ENCODE measurements at regions not wholly inside any gene's neighbourhood (a gene's known extent, or its start where the extent isn't known, plus 50 kb on each side); places are given as distances from the start of the nearest gene placed in this dataset.

- no peak for DNase-seq
- Mint-ChIP-seq H3K27ac (no peak overlapping the region), H3K4me3 (no peak overlapping the region), H3K9me3 (no peaks in the 10 kb centered on the region), H3K36me3 (no peaks in the 10 kb centered on the region), H3K4me1 (ENCODE audit: low read depth) (no peaks in the 10 kb centered on the region), H3K27me3 (peaks cover 5% of the 10 kb centered on the region)
- ChIA-PET CTCF (no interaction called here), POLR2A (no interaction called here)
- intact Hi-C loops (cut with micrococcal nuclease) = no loop called here
Observed at GRCh38 chr17:33983824-33984574, 271.1 kb upstream of the CCL2 start.

- H3K4me3 Mint-ChIP-seq = no peak overlapping the region
- H3K9me3 Mint-ChIP-seq = no peaks in the 10 kb centered on the region
- no peak overlapping the region for H3K27ac Mint-ChIP-seq
- no peaks in the 10 kb centered on the region for H3K4me1 Mint-ChIP-seq (ENCODE audit: low read depth)
- DNase-seq = no peak
- POLR2A ChIA-PET = no interaction called here
- CTCF ChIA-PET = no interaction called here
- H3K27me3 Mint-ChIP-seq = peaks cover 5% of the 10 kb centered on the region
- H3K36me3 Mint-ChIP-seq = no peaks in the 10 kb centered on the region
- intact Hi-C loops (cut with micrococcal nuclease) = no loop called here
Observed at GRCh38 chr17:33986088-33986487, 269.0 kb upstream of the CCL2 start.

GRCh38 chr17:33986566-33986965, 268.5 kb upstream of the CCL2 start:
- Mint-ChIP-seq H3K4me3 (no peak overlapping the region), H3K27me3 (peaks cover 5% of the 10 kb centered on the region), H3K4me1 (ENCODE audit: low read depth) (no peaks in the 10 kb centered on the region), H3K9me3 (no peaks in the 10 kb centered on the region), H3K27ac (no peak overlapping the region), H3K36me3 (no peaks in the 10 kb centered on the region)
- ChIA-PET CTCF (no interaction called here), POLR2A (no interaction called here)
- no peak for DNase-seq
- intact Hi-C loops (cut with micrococcal nuclease) = no loop called here

- H3K4me3 Mint-ChIP-seq = no peak overlapping the region
- H3K9me3 Mint-ChIP-seq = no peaks in the 10 kb centered on the region
- H3K36me3 Mint-ChIP-seq = no peaks in the 10 kb centered on the region
- intact Hi-C loops (cut with micrococcal nuclease) = no loop called here
- DNase-seq = no peak
- no peak overlapping the region for H3K27ac Mint-ChIP-seq
- peaks cover 5% of the 10 kb centered on the region for H3K27me3 Mint-ChIP-seq
- ChIA-PET CTCF (no interaction called here), POLR2A (no interaction called here)
- H3K4me1 Mint-ChIP-seq (ENCODE audit: low read depth) = no peaks in the 10 kb centered on the region
Observed at GRCh38 chr17:33987162-33987561, 267.9 kb upstream of the CCL2 start.

- Mint-ChIP-seq H3K27ac (no peak overlapping the region), H3K9me3 (no peaks in the 10 kb centered on the region), H3K4me3 (no peak overlapping the region), H3K36me3 (no peaks in the 10 kb centered on the region), H3K4me1 (ENCODE audit: low read depth) (no peaks in the 10 kb centered on the region), H3K27me3 (peaks cover 5% of the 10 kb centered on the region)
- ChIA-PET CTCF (no interaction called here), POLR2A (no interaction called here)
- DNase-seq = no peak
- intact Hi-C loops (cut with micrococcal nuclease) = no loop called here
Observed at GRCh38 chr17:33989361-33990148, 265.5 kb upstream of the CCL2 start.

- Mint-ChIP-seq H3K4me3 (no peak overlapping the region), H3K27me3 (peaks cover 5% of the 10 kb centered on the region), H3K27ac (no peak overlapping the region), H3K4me1 (ENCODE audit: low read depth) (no peaks in the 10 kb centered on the region), H3K36me3 (no peaks in the 10 kb centered on the region), H3K9me3 (no peaks in the 10 kb centered on the region)
- DNase-seq = no peak
- ChIA-PET CTCF (no interaction called here), POLR2A (no interaction called here)
- intact Hi-C loops (cut with micrococcal nuclease) = no loop called here
Observed at GRCh38 chr17:33990943-33991706, 264.0 kb upstream of the CCL2 start.

- peaks cover 5% of the 10 kb centered on the region for H3K27me3 Mint-ChIP-seq
- no peaks in the 10 kb centered on the region for H3K36me3 Mint-ChIP-seq
- intact Hi-C loops (cut with micrococcal nuclease) = no loop called here
- no peaks in the 10 kb centered on the region for H3K4me1 Mint-ChIP-seq (ENCODE audit: low read depth)
- no peak for DNase-seq
- H3K27ac Mint-ChIP-seq = no peak overlapping the region
- H3K9me3 Mint-ChIP-seq = no peaks in the 10 kb centered on the region
- POLR2A ChIA-PET = no interaction called here
- CTCF ChIA-PET = no interaction called here
- no peak overlapping the region for H3K4me3 Mint-ChIP-seq
Observed at GRCh38 chr17:33992113-33992512, 263.0 kb upstream of the CCL2 start.

GRCh38 chr17:34000639-34001038, 254.4 kb upstream of the CCL2 start:
- Mint-ChIP-seq H3K4me3 (no peak overlapping the region), H3K9me3 (peaks cover 21% of the 10 kb centered on the region), H3K27ac (no peak overlapping the region), H3K4me1 (ENCODE audit: low read depth) (no peaks in the 10 kb centered on the region), H3K36me3 (peaks cover 6% of the 10 kb centered on the region), H3K27me3 (peaks cover 17% of the 10 kb centered on the region)
- intact Hi-C loops (cut with micrococcal nuclease) = no loop called here
- ChIA-PET CTCF (no interaction called here), POLR2A (no interaction called here)
- no peak for DNase-seq

- Mint-ChIP-seq H3K4me3 (no peak overlapping the region), H3K36me3 (peaks cover 6% of the 10 kb centered on the region), H3K4me1 (ENCODE audit: low read depth) (no peaks in the 10 kb centered on the region), H3K27ac (no peak overlapping the region), H3K27me3 (peaks cover 21% of the 10 kb centered on the region), H3K9me3 (peaks cover 21% of the 10 kb centered on the region)
- DNase-seq = no peak
- CTCF ChIA-PET = no interaction called here
- POLR2A ChIA-PET = no interaction called here
- intact Hi-C loops (cut with micrococcal nuclease) = no loop called here
Observed at GRCh38 chr17:34001246-34001645, 253.8 kb upstream of the CCL2 start.

GRCh38 chr17:34006126-34006525, 249.0 kb upstream of the CCL2 start:
- intact Hi-C loops (cut with micrococcal nuclease) = no loop called here
- ChIA-PET CTCF (no interaction called here), POLR2A (no interaction called here)
- Mint-ChIP-seq H3K4me3 (no peak overlapping the region), H3K27me3 (peaks cover 22% of the 10 kb centered on the region), H3K27ac (no peak overlapping the region), H3K36me3 (peaks cover 2% of the 10 kb centered on the region), H3K4me1 (ENCODE audit: low read depth) (no peaks in the 10 kb centered on the region), H3K9me3 (peaks cover 7% of the 10 kb centered on the region)
- no peak for DNase-seq

GRCh38 chr17:34008125-34008524, 247.0 kb upstream of the CCL2 start:
- intact Hi-C loops (cut with micrococcal nuclease) = no loop called here
- POLR2A ChIA-PET = no interaction called here
- no peaks in the 10 kb centered on the region for H3K4me1 Mint-ChIP-seq (ENCODE audit: low read depth)

GRCh38 chr17:34009912-34010311, 245.2 kb upstream of the CCL2 start:
- Mint-ChIP-seq H3K27ac (no peak overlapping the region), H3K4me1 (ENCODE audit: low read depth) (no peaks in the 10 kb centered on the region), H3K4me3 (no peak overlapping the region), H3K9me3 (no peaks in the 10 kb centered on the region), H3K27me3 (peaks cover 12% of the 10 kb centered on the region), H3K36me3 (no peaks in the 10 kb centered on the region)
- POLR2A ChIA-PET = no interaction called here
- DNase-seq = no peak
- CTCF ChIA-PET = no interaction called here
- intact Hi-C loops (cut with micrococcal nuclease) = no loop called here

More at GRCh38 chr17:34008125-34008524, 247.0 kb upstream of the CCL2 start:
- no peak overlapping the region for H3K4me3 Mint-ChIP-seq
- no peak for DNase-seq
- no peak overlapping the region for H3K27ac Mint-ChIP-seq
- no peaks in the 10 kb centered on the region for H3K9me3 Mint-ChIP-seq
- no peaks in the 10 kb centered on the region for H3K36me3 Mint-ChIP-seq
- peaks cover 19% of the 10 kb centered on the region for H3K27me3 Mint-ChIP-seq
- CTCF ChIA-PET = no interaction called here

Measured in activated CD4-positive, alpha-beta memory T cell treated with anti-CD3 and anti-CD28 coated beads for 36 hours (primary cell).